CD14-positive monocyte (primary cell): ENCODE measurements at regions not wholly inside any gene's neighbourhood (a gene's known extent, or its start where the extent isn't known, plus 50 kb on each side); places are given as distances from the start of the nearest gene placed in this dataset.

Experiments
- DNase-seq, 3 donors: peaks; one replicate each; pipeline ENCODE4 v3.0.0-alpha.2; 2011 to 2022
- H2AFZ ChIP-seq: 2 replicates; pipeline ENCODE4 v1.6.0; 2012; ENCODE audit warnings: mild to moderate bottlenecking, low read depth, low read length, inconsistent platforms; ENCODE audit not compliant: insufficient read depth, poor library complexity, severe bottlenecking
- H3K27ac ChIP-seq, 2 donors: 1 replicate in 1 of 2; 2 replicates in 1 of 2; pipeline ENCODE4 v1.5.1; 2012 to 2013; ENCODE audit warnings: low read length in 2 of 2, control low read depth in 1 of 2, inconsistent platforms in 1 of 2, low read depth in 1 of 2, mild to moderate bottlenecking in 1 of 2
- H3K27me3 ChIP-seq, 2 donors: one replicate each; pipeline versions ENCODE4 v1.6.0 to v1.6.1; 2011 to 2013; ENCODE audit warnings: low read length in 2 of 2; ENCODE audit not compliant: control insufficient read depth in 2 of 2, insufficient read depth in 2 of 2
- H3K36me3 ChIP-seq, 2 donors: replicated peaks in 1 of 2; 1 replicate in 1 of 2; 2 replicates in 1 of 2; pipeline versions ENCODE4 v1.5.1 to v1.6.1; 2012 to 2013; ENCODE audit warnings: low read length in 2 of 2, control low read depth in 1 of 2, inconsistent platforms in 1 of 2, mild to moderate bottlenecking in 1 of 2; ENCODE audit not compliant: insufficient read depth in 2 of 2, control insufficient read depth in 1 of 2
- H3K4me1 ChIP-seq, 2 donors: 1 replicate in 1 of 2; 2 replicates in 1 of 2; pipeline versions ENCODE4 v1.5.1 to v1.6.1; 2012 to 2013; ENCODE audit warnings: low read length in 2 of 2, control low read depth in 1 of 2, inconsistent platforms in 1 of 2, mild to moderate bottlenecking in 1 of 2, moderate library complexity in 1 of 2; ENCODE audit not compliant: insufficient read depth in 2 of 2, control insufficient read depth in 1 of 2
- H3K4me2 ChIP-seq: replicated peaks from 2 replicates; pipeline ENCODE3; 2012; ENCODE audit warnings: low read length, moderate library complexity, mild to moderate bottlenecking; ENCODE audit not compliant: poor library complexity, severe bottlenecking; ENCODE audit errors: extremely low read depth
- H3K4me3 ChIP-seq, 3 experiments: fragments of 200-600 bp in 1 of 3; sonication (generic) in 1 of 3; replicated peaks in 1 of 3; 1 replicate in 2 of 3; 2 replicates in 1 of 3; pipeline ENCODE4 v1.5.1; 2011 to 2013; ENCODE audit warnings: low read length in 3 of 3, mild to moderate bottlenecking in 3 of 3, control low read depth in 2 of 3, low read depth in 2 of 3, inconsistent platforms in 1 of 3, moderate library complexity in 1 of 3
- H3K79me2 ChIP-seq: 2 replicates; pipeline ENCODE4 v1.6.0; 2012; ENCODE audit warnings: mild to moderate bottlenecking, control low read depth, inconsistent platforms, low read length, moderate library complexity; ENCODE audit not compliant: insufficient read depth
- H3K9ac ChIP-seq: 2 replicates; pipeline ENCODE4 v1.6.0; 2017; ENCODE audit warnings: low read length, mild to moderate bottlenecking; ENCODE audit not compliant: insufficient read depth, poor library complexity, severe bottlenecking
- H3K9me3 ChIP-seq, 2 donors: replicated peaks in 1 of 2; 1 replicate in 1 of 2; 2 replicates in 1 of 2; pipeline versions ENCODE4 v1.5.1 to v1.6.1; 2012 to 2013; ENCODE audit warnings: low read length in 2 of 2, control low read depth in 1 of 2; ENCODE audit not compliant: control insufficient read depth in 1 of 2, insufficient read depth in 1 of 2
- H4K20me1 ChIP-seq: 2 replicates; pipeline ENCODE4 v1.6.0; 2012; ENCODE audit warnings: mild to moderate bottlenecking, low read length, control low read depth, moderate library complexity; ENCODE audit not compliant: insufficient read depth
- H3K27ac Mint-ChIP-seq, 7 donors: one replicate each; pipeline ENCODE4 v1.8.0; 2020; ENCODE audit warnings: mild to moderate bottlenecking in 7 of 7, mixed read lengths in 7 of 7, moderate library complexity in 6 of 7, inconsistent platforms in 2 of 7
- H3K27me3 Mint-ChIP-seq, 3 donors: one replicate each; pipeline ENCODE4 v1.8.0; 2021 to 2022; ENCODE audit warnings: low read depth in 3 of 3, mild to moderate bottlenecking in 3 of 3, mixed read lengths in 3 of 3, moderate library complexity in 3 of 3, inconsistent platforms in 1 of 3
- H3K36me3 Mint-ChIP-seq, 2 donors: one replicate each; pipeline ENCODE4 v1.8.0; 2020; ENCODE audit warnings: mixed read lengths in 2 of 2, inconsistent platforms in 1 of 2, mild to moderate bottlenecking in 1 of 2
- H3K4me1 Mint-ChIP-seq: one replicate; pipeline ENCODE4 v1.8.0; 2020; ENCODE audit warnings: mild to moderate bottlenecking, mixed read lengths
- H3K4me3 Mint-ChIP-seq, 2 donors: one replicate each; pipeline ENCODE4 v1.8.0; 2020; ENCODE audit warnings: mild to moderate bottlenecking in 2 of 2, mixed read lengths in 2 of 2, moderate library complexity in 1 of 2
- H3K9me3 Mint-ChIP-seq, 7 donors: one replicate each; pipeline ENCODE4 v1.8.0; 2020 to 2022; ENCODE audit warnings: mixed read lengths in 7 of 7, mild to moderate bottlenecking in 6 of 7, moderate library complexity in 6 of 7, inconsistent platforms in 2 of 7
- CTCF ChIP-seq: fragments of 200-600 bp; IDR thresholded peaks from one replicate; pipeline ENCODE4 v1.8.0; 2022; ENCODE audit warnings: antibody characterized with exemption, mild to moderate bottlenecking
- WGBS: methylation state at CpG from one replicate; pipeline ENCODE4 v1.1.5; 2013; ENCODE audit warnings: missing lambda C conversion rate; ENCODE audit not compliant: insufficient coverage; 5-methylcytosine and 5-hydroxymethylcytosine counted together
- intact Hi-C, 2 donors: fragments of 100-400 bp; cut with micrococcal nuclease; formaldehyde crosslinking; loops; one replicate each; pipeline versions ENCODE4 v1.15.0 to v1.15.1; 2023

- no peaks in the 10 kb centered on the region for H3K27me3 Mint-ChIP-seq
- H3K4me3 ChIP-seq: no peak overlapping the region
- H3K9me3 ChIP-seq: peaks cover 0 to 10% of the 10 kb centered on the region in 2 donors
- H3K36me3 ChIP-seq: no peaks in the 10 kb centered on the region
- no peak overlapping the region for H2AFZ ChIP-seq
- peaks cover 0 to 4% (median 2%) of the 10 kb centered on the region in 7 donors for H3K9me3 Mint-ChIP-seq
- no peaks in the 10 kb centered on the region for H3K4me1 Mint-ChIP-seq
- H3K79me2 ChIP-seq: no peaks in the 10 kb centered on the region
- H3K36me3 Mint-ChIP-seq: no peaks in the 10 kb centered on the region
- intact Hi-C loops: no loop called here
- H3K4me1 ChIP-seq: no peaks in the 10 kb centered on the region
- DNase-seq: no peak
- no peaks in the 10 kb centered on the region for H4K20me1 ChIP-seq
- no peak overlapping the region for H3K4me3 Mint-ChIP-seq
- no peak overlapping the region for H3K4me2 ChIP-seq
- H3K9ac ChIP-seq: no peak overlapping the region
- no peak overlapping the region for H3K27ac ChIP-seq
- no peak overlapping the region for H3K27ac Mint-ChIP-seq
- TF ChIP-seq CTCF: no peak
- H3K27me3 ChIP-seq: no peaks in the 10 kb centered on the region
Observed at GRCh38 chr13:65836066-65836465, 1394.1 kb downstream of the PCDH9 start.

- no peak for TF ChIP-seq CTCF
- H3K9ac ChIP-seq: no peak overlapping the region
- no peak overlapping the region for H3K4me3 ChIP-seq
- no peaks in the 10 kb centered on the region for H3K4me1 ChIP-seq
- no CpG with 5 or more reads among the region's 2 CpGs for WGBS
- Mint-ChIP-seq H3K9me3 (peaks cover 0 to 10% (median 2%) of the 10 kb centered on the region in 7 donors), H3K27me3 (no peaks in the 10 kb centered on the region), H3K4me3 (no peak overlapping the region), H3K36me3 (no peaks in the 10 kb centered on the region), H3K4me1 (no peaks in the 10 kb centered on the region), H3K27ac (no peak overlapping the region)
- no peak overlapping the region for H3K27ac ChIP-seq
- H3K4me2 ChIP-seq: no peak overlapping the region
- no peak overlapping the region for H2AFZ ChIP-seq
- DNase-seq: no peak
- no peaks in the 10 kb centered on the region for H3K36me3 ChIP-seq
- peaks cover 7 to 18% of the 10 kb centered on the region in 2 donors for H3K9me3 ChIP-seq
- intact Hi-C loops: no loop called here
- H4K20me1 ChIP-seq: no peaks in the 10 kb centered on the region
- H3K79me2 ChIP-seq: no peaks in the 10 kb centered on the region
- no peaks in the 10 kb centered on the region for H3K27me3 ChIP-seq
Observed at GRCh38 chr13:65834897-65835296, 1395.2 kb downstream of the PCDH9 start.
